ENCODE measurements at regions not wholly inside any gene's neighbourhood (a gene's known extent, or its start where the extent isn't known, plus 50 kb on each side); places are given as distances from the start of the nearest gene placed in this dataset.

GRCh38 chr14:40847480-40847879 lies 759.2 kb upstream of the LRFN5 start:
- DNase-seq: no peak
- no peaks in the 10 kb centered on the region for H3K4me1 ChIP-seq (ENCODE audit: control insufficient read depth, insufficient read depth, low read length)
- intact Hi-C loops (cut with DNase I): no loop called here
- H3K9me3 ChIP-seq (ENCODE audit: control insufficient read depth, low read length): no peaks in the 10 kb centered on the region
- ATAC-seq: no peak
- no peak overlapping the region for H3K4me3 ChIP-seq (ENCODE audit: low read length)
- no peaks in the 10 kb centered on the region for H3K27me3 ChIP-seq (ENCODE audit: control insufficient read depth, insufficient read depth)
- no peak overlapping the region for H3K27ac ChIP-seq (ENCODE audit: low read length)

- H3K27me3 ChIP-seq (ENCODE audit: control insufficient read depth, insufficient read depth): no peaks in the 10 kb centered on the region
- no peaks in the 10 kb centered on the region for H3K4me1 ChIP-seq (ENCODE audit: control insufficient read depth, insufficient read depth, low read length)
- no peak overlapping the region for H3K27ac ChIP-seq (ENCODE audit: low read length)
- DNase-seq: no peak
- ATAC-seq: no peak
- H3K4me3 ChIP-seq (ENCODE audit: low read length): no peak overlapping the region
- H3K9me3 ChIP-seq (ENCODE audit: control insufficient read depth, low read length): no peaks in the 10 kb centered on the region
- intact Hi-C loops (cut with DNase I): no loop called here
Observed at GRCh38 chr14:40842816-40843215, 763.9 kb upstream of the LRFN5 start.

GRCh38 chr14:40841886-40842285 lies 764.8 kb upstream of the LRFN5 start:
- no peak for DNase-seq

GRCh38 chr14:40838601-40839000 lies 768.1 kb upstream of the LRFN5 start:
- 62% methylated on average over 2 of the region's 2 CpGs for WGBS
- ATAC-seq: no peak
- H3K9me3 ChIP-seq (ENCODE audit: control insufficient read depth, low read length): no peaks in the 10 kb centered on the region
- no peaks in the 10 kb centered on the region for H3K4me1 ChIP-seq (ENCODE audit: control insufficient read depth, insufficient read depth, low read length)
- no peak for DNase-seq
- no peak overlapping the region for H3K4me3 ChIP-seq (ENCODE audit: low read length)
- H3K27me3 ChIP-seq (ENCODE audit: control insufficient read depth, insufficient read depth): no peaks in the 10 kb centered on the region
- no peak overlapping the region for H3K27ac ChIP-seq (ENCODE audit: low read length)
- intact Hi-C loops (cut with DNase I): no loop called here

More at GRCh38 chr14:40841886-40842285, 764.8 kb upstream of the LRFN5 start:
- intact Hi-C loops (cut with DNase I): no loop called here
- H3K4me1 ChIP-seq (ENCODE audit: control insufficient read depth, insufficient read depth, low read length): no peaks in the 10 kb centered on the region
- 61% methylated on average over 1 of the region's 1 CpG for WGBS
- no peak overlapping the region for H3K4me3 ChIP-seq (ENCODE audit: low read length)
- H3K27me3 ChIP-seq (ENCODE audit: control insufficient read depth, insufficient read depth): no peaks in the 10 kb centered on the region
- H3K27ac ChIP-seq (ENCODE audit: low read length): no peak overlapping the region
- no peak for ATAC-seq
- H3K9me3 ChIP-seq (ENCODE audit: control insufficient read depth, low read length): no peaks in the 10 kb centered on the region

GRCh38 chr14:40806471-40806870 lies 800.2 kb upstream of the LRFN5 start:
- intact Hi-C loops (cut with DNase I): no loop called here
- H3K27me3 ChIP-seq (ENCODE audit: control insufficient read depth, insufficient read depth): no peaks in the 10 kb centered on the region

GRCh38 chr14:40796168-40796567 lies 810.5 kb upstream of the LRFN5 start:
- Histone ChIP-seq H3K27ac (ENCODE audit: low read length) (no peak overlapping the region), H3K9me3 (ENCODE audit: control insufficient read depth, low read length) (no peaks in the 10 kb centered on the region), H3K4me1 (ENCODE audit: control insufficient read depth, insufficient read depth, low read length) (no peaks in the 10 kb centered on the region), H3K27me3 (ENCODE audit: control insufficient read depth, insufficient read depth) (no peaks in the 10 kb centered on the region), H3K4me3 (ENCODE audit: low read length) (no peak overlapping the region)
- DNase-seq (no peak), ATAC-seq (no peak)
- intact Hi-C loops (cut with DNase I): no loop called here
- 58% methylated on average over 1 of the region's 1 CpG for WGBS

More at GRCh38 chr14:40806471-40806870, 800.2 kb upstream of the LRFN5 start:
- Histone ChIP-seq H3K4me1 (ENCODE audit: control insufficient read depth, insufficient read depth, low read length) (no peaks in the 10 kb centered on the region), H3K4me3 (ENCODE audit: low read length) (no peak overlapping the region), H3K9me3 (ENCODE audit: control insufficient read depth, low read length) (no peaks in the 10 kb centered on the region), H3K27ac (ENCODE audit: low read length) (no peak overlapping the region)
- DNase-seq (no peak), ATAC-seq (no peak)

- 82% methylated on average over 9 of the region's 9 CpGs for WGBS
- DNase-seq (no peak), ATAC-seq (no peak)
- intact Hi-C loops (cut with DNase I): no loop called here
- Histone ChIP-seq H3K4me1 (ENCODE audit: control insufficient read depth, insufficient read depth, low read length) (no peaks in the 10 kb centered on the region), H3K9me3 (ENCODE audit: control insufficient read depth, low read length) (no peaks in the 10 kb centered on the region), H3K27me3 (ENCODE audit: control insufficient read depth, insufficient read depth) (no peaks in the 10 kb centered on the region), H3K27ac (ENCODE audit: low read length) (no peak overlapping the region), H3K4me3 (ENCODE audit: low read length) (no peak overlapping the region)
Observed at GRCh38 chr14:40784860-40785259, 821.8 kb upstream of the LRFN5 start.

GRCh38 chr14:40762685-40763084 lies 844.0 kb upstream of the LRFN5 start:
- no peak overlapping the region for H3K27ac ChIP-seq (ENCODE audit: low read length)
- ATAC-seq (no peak), DNase-seq (no peak)
- intact Hi-C loops (cut with DNase I): no loop called here
- no peak overlapping the region for H3K4me3 ChIP-seq (ENCODE audit: low read length)
- no peaks in the 10 kb centered on the region for H3K27me3 ChIP-seq (ENCODE audit: control insufficient read depth, insufficient read depth)
- H3K9me3 ChIP-seq (ENCODE audit: control insufficient read depth, low read length): no peaks in the 10 kb centered on the region
- no peaks in the 10 kb centered on the region for H3K4me1 ChIP-seq (ENCODE audit: control insufficient read depth, insufficient read depth, low read length)
- WGBS: 56% methylated on average over 1 of the region's 1 CpG

GRCh38 chr14:40762177-40762576 lies 844.5 kb upstream of the LRFN5 start:
- Histone ChIP-seq H3K27ac (ENCODE audit: low read length) (no peak overlapping the region), H3K9me3 (ENCODE audit: control insufficient read depth, low read length) (no peaks in the 10 kb centered on the region), H3K4me1 (ENCODE audit: control insufficient read depth, insufficient read depth, low read length) (no peaks in the 10 kb centered on the region), H3K27me3 (ENCODE audit: control insufficient read depth, insufficient read depth) (no peaks in the 10 kb centered on the region), H3K4me3 (ENCODE audit: low read length) (no peak overlapping the region)
- DNase-seq: no peak
- ATAC-seq: no peak
- intact Hi-C loops (cut with DNase I): no loop called here
- WGBS: 70% methylated on average over 2 of the region's 2 CpGs

- no peaks in the 10 kb centered on the region for H3K4me1 ChIP-seq (ENCODE audit: control insufficient read depth, insufficient read depth, low read length)
- H3K9me3 ChIP-seq (ENCODE audit: control insufficient read depth, low read length): no peaks in the 10 kb centered on the region
- H3K4me3 ChIP-seq (ENCODE audit: low read length): no peak overlapping the region
- no peaks in the 10 kb centered on the region for H3K27me3 ChIP-seq (ENCODE audit: control insufficient read depth, insufficient read depth)
- H3K27ac ChIP-seq (ENCODE audit: low read length): no peak overlapping the region
- DNase-seq (no peak), ATAC-seq (no peak)
- intact Hi-C loops (cut with DNase I): no loop called here
Observed at GRCh38 chr14:40760704-40761103, 846.0 kb upstream of the LRFN5 start.

GRCh38 chr14:40758076-40758475 lies 848.6 kb upstream of the LRFN5 start:
- Histone ChIP-seq H3K4me1 (ENCODE audit: control insufficient read depth, insufficient read depth, low read length) (no peaks in the 10 kb centered on the region), H3K27me3 (ENCODE audit: control insufficient read depth, insufficient read depth) (no peaks in the 10 kb centered on the region), H3K27ac (ENCODE audit: low read length) (no peak overlapping the region), H3K4me3 (ENCODE audit: low read length) (no peak overlapping the region), H3K9me3 (ENCODE audit: control insufficient read depth, low read length) (no peaks in the 10 kb centered on the region)
- DNase-seq (no peak), ATAC-seq (no peak)
- intact Hi-C loops (cut with DNase I): no loop called here
- WGBS: 58% methylated on average over 2 of the region's 2 CpGs

- H3K9me3 ChIP-seq (ENCODE audit: control insufficient read depth, low read length): no peaks in the 10 kb centered on the region
- DNase-seq: no peak
- H3K27me3 ChIP-seq (ENCODE audit: control insufficient read depth, insufficient read depth): no peaks in the 10 kb centered on the region
- H3K4me1 ChIP-seq (ENCODE audit: control insufficient read depth, insufficient read depth, low read length): no peaks in the 10 kb centered on the region
- no peak for ATAC-seq
- no peak overlapping the region for H3K4me3 ChIP-seq (ENCODE audit: low read length)
- intact Hi-C loops (cut with DNase I): no loop called here
- 59% methylated on average over 3 of the region's 3 CpGs for WGBS
- no peak overlapping the region for H3K27ac ChIP-seq (ENCODE audit: low read length)
Observed at GRCh38 chr14:40757376-40757950, 849.2 kb upstream of the LRFN5 start.

Measured in right cardiac atrium (tissue), 5 donors.